ENCODE measurements at regions not wholly inside any gene's neighbourhood (a gene's known extent, or its start where the extent isn't known, plus 50 kb on each side); places are given as distances from the start of the nearest gene placed in this dataset.
A peak's percentile ranks its signal among the peaks of the same experiment; 100 is the strongest.
"Not testable (repeated sequence)": the region's sequence is repeated elsewhere in the genome, so short reads cannot be mapped to it uniquely, and the experiment has no call there.

GRCh38 chr1:8228253-8228652, 89.7 kb upstream of the SLC45A1 start:
- DNase-seq (ENCODE audit: low read depth), result no peak

DNA sequence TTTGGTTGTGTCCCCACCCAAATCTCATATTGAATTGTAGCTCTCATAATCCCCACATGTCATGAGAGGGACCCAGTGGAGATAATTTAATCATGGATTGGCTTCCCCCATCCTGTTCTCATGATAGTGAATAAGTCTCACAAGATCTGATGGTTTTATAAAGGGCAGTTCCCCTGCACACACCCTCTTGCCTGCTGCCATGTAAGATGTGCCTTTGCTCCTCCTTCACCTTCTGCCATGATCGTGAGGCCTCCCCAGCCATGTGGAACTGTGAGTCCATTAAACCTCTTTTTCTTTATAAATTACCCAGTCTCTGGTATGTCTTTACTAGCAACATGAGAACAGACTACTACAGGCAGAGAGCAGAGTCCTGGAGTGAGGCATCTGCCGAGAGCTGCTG, 90.2 kb upstream of the SLC45A1 start:
- not testable (repeated sequence) for DNase-seq (ENCODE audit: low read depth)

- DNase-seq (ENCODE audit: low read depth), result no peak
Measured at GRCh38 chr1:8226747-8227146, 91.2 kb upstream of the SLC45A1 start.

- not testable (repeated sequence) for DNase-seq (ENCODE audit: low read depth)
Measured at GRCh38 chr1:8226024-8226423, 91.9 kb upstream of the SLC45A1 start.

DNA sequence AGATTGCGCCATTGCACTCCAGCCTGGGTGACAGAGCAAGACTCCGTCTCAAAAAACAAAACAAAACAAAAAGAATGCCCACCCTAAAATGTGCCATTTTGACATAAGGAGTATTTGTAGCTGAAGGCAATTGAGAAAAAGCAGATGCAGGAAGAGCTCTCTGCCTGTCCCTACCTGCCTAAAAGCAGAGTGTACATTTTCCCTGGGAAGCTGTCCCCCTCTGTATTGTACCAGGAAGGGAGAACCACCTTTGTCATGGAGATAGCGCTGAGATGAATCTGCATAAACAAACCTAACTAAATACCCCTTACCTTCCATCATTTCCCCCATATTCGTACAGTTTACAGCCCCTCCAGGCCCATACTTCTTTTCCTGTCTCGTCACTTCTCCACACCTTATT, 94.4 kb upstream of the SLC45A1 start:
- DNase-seq (ENCODE audit: low read depth), result no peak

- DNase-seq (ENCODE audit: low read depth), result no peak
Measured at GRCh38 chr1:8222789-8223188, 95.1 kb upstream of the SLC45A1 start.

GRCh38 chr1:8219530-8219929, 98.4 kb upstream of the SLC45A1 start:
- no peak for DNase-seq (ENCODE audit: low read depth)

GRCh38 chr1:8218351-8219092, 99.4 kb upstream of the SLC45A1 start:
- DNase-seq (ENCODE audit: low read depth), result no peak

DNA sequence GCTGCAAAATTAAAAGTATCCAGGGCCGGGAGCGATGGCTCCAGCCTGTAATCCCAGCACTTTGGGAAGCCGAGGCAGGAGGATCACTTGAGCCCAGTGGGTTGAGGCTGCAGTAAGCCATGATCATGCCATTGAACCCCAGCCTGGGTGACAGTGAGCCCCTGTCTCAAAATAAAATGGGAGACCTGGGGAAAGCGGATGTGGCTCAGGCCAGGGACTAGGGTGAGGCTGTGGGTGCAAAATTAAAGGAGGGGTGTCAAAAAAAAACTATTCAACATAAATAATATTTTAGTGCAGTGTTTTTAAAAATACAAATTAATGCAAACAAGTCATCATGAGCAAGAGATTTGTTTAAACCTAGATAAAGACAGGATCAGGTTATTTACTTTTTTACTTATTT, 100.1 kb upstream of the SLC45A1 start:
- DNase-seq (ENCODE audit: low read depth), result no peak

- DNase-seq (ENCODE audit: low read depth), result no peak
Measured at GRCh38 chr1:8217011-8217711, 100.8 kb upstream of the SLC45A1 start.

GRCh38 chr1:8216005-8216404, 101.9 kb upstream of the SLC45A1 start:
- no peak for DNase-seq (ENCODE audit: low read depth)

GRCh38 chr1:8214501-8215173, 103.3 kb upstream of the SLC45A1 start:
- no peak for DNase-seq (ENCODE audit: low read depth)

DNA sequence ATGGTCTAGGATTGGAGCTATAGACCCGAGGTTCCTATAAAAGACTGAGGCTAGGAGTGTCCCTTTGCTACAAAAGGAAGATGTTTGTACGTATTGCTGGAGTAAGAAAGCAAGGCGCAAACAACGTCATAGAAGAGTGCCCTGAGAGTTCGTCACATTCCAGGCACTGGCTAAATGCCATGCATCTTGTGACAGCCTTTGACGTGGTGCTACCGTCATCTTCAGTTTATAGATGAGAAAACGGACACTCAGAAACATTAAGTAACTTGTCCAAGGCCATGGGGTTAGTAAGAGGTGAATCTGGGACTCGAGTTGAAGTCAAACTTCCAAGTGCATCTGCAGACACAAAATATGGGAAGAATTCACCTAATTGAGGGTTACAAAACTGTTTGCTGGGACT, 104.2 kb upstream of the SLC45A1 start:
- no peak for DNase-seq (ENCODE audit: low read depth)

GRCh38 chr1:8213136-8213535, 104.8 kb upstream of the SLC45A1 start:
- DNase-seq (ENCODE audit: low read depth), result no peak

- DNase-seq (ENCODE audit: low read depth), result no peak
Measured at GRCh38 chr1:8212580-8213031, 105.3 kb upstream of the SLC45A1 start.

GRCh38 chr1:8211883-8212579, 105.9 kb upstream of the SLC45A1 start:
- DNase-seq (ENCODE audit: low read depth), result peak; percentile 92

DNA sequence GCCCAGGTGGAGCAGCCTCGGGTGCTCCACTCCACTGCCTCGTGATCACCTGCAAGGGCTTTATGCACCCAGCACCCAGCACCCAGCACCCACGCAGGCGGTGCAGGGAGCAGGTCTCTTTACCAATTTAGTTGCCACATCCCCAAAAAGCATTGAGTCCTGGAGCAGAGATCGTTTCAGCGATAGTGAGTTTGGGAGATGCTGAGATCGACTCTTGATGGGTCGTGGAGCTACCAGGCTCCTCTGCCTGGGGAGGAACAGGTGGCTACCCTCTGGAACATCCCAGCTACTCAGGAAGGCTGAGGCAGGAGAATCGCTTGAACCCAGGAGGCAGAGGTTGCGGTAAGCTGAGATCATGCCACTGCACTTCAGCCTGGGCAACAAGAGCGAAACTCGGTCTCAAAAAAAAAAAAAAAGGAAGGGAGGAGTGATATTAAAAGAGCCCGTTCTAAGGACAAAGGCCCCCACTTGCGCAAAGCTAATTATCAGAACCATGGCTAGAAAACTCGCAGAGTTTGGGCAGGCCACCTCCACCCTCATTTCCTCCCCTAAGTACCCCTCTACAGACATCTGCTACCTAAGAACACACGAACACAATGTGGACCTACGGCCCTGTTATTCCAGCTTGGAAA, 106.5 kb upstream of the SLC45A1 start:
- DNase-seq (ENCODE audit: low read depth), result no peak

GRCh38 chr1:8207202-8207601, 110.7 kb upstream of the SLC45A1 start:
- no peak for DNase-seq (ENCODE audit: low read depth)

- DNase-seq (ENCODE audit: low read depth), result no peak
Measured at GRCh38 chr1:8206391-8206790, 111.5 kb upstream of the SLC45A1 start.

DNA sequence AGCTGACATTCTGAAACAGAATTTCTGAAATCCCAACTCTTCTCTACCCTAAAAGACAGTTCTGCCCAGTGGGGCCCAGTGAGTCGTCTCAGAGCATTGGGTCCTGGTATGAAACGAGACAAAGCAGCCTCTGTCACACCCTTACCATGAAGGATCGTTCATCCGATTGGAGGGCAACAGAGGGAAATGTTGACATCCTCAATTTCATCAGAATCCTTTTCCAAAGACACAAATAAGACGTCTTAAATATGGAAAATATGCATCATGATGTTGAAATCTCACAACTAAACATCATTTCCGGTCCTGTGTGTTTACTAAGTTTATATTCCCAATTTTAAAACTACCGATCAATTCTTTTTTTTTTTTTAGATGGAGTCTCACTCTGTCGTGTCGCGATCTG, 112.1 kb upstream of the SLC45A1 start:
- no peak for DNase-seq (ENCODE audit: low read depth)

DNA sequence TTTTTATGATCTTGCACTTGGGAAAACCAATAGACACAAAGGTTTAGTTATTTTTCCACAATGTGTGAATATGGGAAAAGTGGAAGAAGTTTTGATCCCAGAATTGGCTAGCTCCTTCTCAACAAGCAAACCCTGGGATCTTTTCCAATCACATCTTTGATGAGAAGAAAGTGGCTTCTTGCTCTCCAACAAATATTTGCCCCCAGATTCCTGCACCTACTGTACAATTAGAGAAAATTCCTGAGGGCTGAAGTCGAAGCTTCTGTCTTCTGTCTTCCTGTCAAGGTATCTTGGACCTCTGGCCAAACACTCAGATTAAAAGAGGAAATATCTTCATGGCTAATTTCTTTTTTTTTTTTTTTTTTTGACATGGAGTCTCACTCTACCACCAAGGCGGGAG, 113.1 kb upstream of the SLC45A1 start:
- DNase-seq (ENCODE audit: low read depth), result no peak

DNA sequence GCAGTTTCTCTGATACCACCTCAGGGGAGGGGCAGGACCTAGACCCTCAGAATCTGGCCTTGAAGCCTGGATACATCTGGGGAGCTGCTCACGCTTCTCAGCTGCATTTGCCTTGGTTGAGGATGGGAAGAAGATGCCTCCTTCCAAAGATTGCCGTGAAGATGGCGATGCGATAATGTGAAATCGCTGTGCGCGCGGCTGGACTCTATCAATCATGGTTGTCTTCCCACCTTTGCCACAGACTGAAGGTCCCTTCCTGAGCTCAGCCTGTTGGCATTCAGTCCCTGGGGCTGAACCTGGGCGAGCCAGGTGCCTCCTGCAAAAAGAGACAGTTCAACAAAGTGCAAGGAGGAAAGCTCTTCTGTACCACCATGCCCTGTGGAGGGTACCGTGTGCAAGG, 114.4 kb upstream of the SLC45A1 start:
- DNase-seq (ENCODE audit: low read depth), result no peak
